Erythroblast (primary cell): ENCODE measurements at regions not wholly inside any gene's neighbourhood (a gene's known extent, or its start where the extent isn't known, plus 50 kb on each side); places are given as distances from the start of the nearest gene placed in this dataset.
A peak's percentile ranks its signal among the peaks of the same experiment; 100 is the strongest.

Source experiments
- DNase-seq, 2 experiments: peaks; one replicate each; lab custom pipeline; 2025; lab: John Stamatoyannopoulos, UW
- GATA1 ChIP-seq: IDR thresholded peaks from 2 replicates; pipeline ENCODE4 v1.6.1; 2011; ENCODE audit warnings: low read depth, mild to moderate bottlenecking, control low read depth, low read length, moderate library complexity
- POLR2A ChIP-seq: IDR thresholded peaks from 2 replicates; pipeline ENCODE4 v1.6.1; 2011; ENCODE audit warnings: mild to moderate bottlenecking, low read length

GRCh38 chr18:57864615-57865121 lies 61.6 kb upstream of the ATP8B1 start:
- DNase-seq: no peak
- TF ChIP-seq POLR2A (no peak), GATA1 (no peak)

DNA sequence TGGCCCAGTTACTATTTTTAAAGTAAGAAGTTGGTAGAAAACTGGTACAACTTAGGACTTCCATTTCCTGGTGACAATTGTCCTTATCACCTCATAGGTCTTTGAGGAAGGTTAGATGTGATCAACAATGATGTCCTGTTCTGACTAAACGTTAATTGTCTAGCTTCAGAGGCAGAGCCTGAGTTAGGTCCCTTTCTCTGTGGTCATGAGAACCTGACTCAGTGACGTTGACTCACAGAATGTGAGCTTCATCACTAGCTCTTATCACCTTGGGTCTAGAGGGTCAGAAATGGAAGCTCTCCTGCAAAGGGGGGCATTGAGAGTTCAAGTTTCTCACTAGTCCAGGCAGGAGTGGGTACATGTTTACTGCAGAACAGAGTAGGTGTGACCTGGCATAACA lies 60.6 kb upstream of the ATP8B1 start:
- TF ChIP-seq POLR2A (no peak), GATA1 (no peak)
- DNase-seq: peak in 1 of 2 experiments; percentile 45

DNA sequence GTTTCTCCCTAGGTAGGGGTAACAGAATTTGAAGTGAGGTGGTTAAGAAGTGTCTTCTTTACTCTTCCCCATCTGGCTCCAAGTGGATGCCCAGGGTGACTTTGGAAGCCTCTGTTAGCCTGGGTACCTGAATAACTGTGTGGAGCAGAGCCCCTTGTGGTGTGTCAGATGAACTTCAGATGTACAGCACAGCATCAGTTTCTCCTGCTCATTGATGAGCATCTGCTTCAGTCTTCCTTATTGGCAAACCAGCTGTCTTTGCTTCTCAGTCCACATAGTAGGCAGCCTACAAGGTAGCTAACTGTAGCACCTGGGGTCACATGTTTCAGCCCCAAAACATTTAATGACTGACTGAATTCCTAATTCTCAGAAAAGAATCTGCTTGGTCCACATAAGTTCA lies 56.2 kb upstream of the ATP8B1 start:
- TF ChIP-seq POLR2A (no peak), GATA1 (no peak)
- DNase-seq: peak; percentile 58 to 72

DNA sequence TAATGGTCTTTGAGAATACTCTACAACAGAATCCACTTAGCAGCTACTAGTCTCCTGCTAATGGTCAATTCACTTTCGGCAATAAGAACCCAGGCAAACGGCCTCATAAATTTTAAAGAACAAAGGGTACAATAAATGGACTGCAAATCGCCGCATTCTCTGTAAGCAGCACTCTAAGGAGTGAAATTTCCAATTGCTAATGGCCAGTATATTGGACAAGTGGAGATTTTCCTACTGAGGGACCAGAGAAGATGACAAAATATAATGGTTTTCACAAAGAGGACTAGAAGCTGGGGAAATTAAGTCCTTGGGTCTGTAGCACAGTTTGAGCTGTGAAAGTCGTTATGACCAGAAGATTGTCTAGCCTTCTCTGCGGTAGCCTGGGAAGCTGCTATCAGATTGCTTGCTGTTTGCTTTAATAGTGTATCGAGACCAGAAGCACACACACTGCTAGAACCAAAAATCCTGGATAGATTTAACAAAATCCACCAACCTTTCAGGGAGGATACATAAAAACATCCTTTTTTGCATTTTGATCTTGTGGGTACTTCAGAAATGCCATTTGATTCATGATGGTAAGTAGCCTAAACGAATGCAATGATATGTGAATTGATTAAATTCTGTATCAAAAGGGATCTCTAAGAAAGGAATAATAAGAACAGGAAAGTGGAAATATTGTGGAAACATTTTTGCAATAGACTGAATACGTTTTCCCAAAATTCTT lies 53.6 kb upstream of the ATP8B1 start:
- TF ChIP-seq GATA1 (no peak), POLR2A (no peak)
- DNase-seq: no peak

GRCh38 chr18:57856128-57856527 lies 53.0 kb upstream of the ATP8B1 start:
- no peak for TF ChIP-seq POLR2A
- TF ChIP-seq GATA1: no peak
- DNase-seq: no peak

- TF ChIP-seq GATA1 (no peak), POLR2A (no peak)
- no peak for DNase-seq
Measured at GRCh38 chr18:57855551-57855950, 52.4 kb upstream of the ATP8B1 start.

DNA sequence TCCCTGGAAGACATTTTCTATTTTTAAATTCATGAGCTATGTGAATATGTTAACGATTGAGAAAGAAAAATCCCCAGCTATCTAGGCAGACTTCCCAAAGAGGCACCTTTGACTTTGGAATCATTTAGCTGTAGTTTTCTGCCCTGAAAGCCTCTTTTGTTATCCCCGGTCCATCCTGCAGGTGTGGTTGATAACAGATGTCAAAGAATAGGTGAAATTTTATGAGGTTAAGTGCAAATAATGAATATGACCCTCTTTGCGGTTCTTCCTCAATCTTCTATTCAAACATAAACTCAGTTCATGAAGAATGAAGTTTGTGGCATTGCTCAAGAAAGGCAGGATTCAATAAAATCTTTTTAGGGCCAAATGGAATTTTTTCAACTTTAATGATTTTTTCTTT lies 51.6 kb upstream of the ATP8B1 start:
- TF ChIP-seq GATA1 (no peak), POLR2A (no peak)
- no peak for DNase-seq

GRCh38 chr18:57853864-57854263 lies 50.7 kb upstream of the ATP8B1 start:
- DNase-seq: no peak
- TF ChIP-seq GATA1: no peak
- no peak for TF ChIP-seq POLR2A

DNA sequence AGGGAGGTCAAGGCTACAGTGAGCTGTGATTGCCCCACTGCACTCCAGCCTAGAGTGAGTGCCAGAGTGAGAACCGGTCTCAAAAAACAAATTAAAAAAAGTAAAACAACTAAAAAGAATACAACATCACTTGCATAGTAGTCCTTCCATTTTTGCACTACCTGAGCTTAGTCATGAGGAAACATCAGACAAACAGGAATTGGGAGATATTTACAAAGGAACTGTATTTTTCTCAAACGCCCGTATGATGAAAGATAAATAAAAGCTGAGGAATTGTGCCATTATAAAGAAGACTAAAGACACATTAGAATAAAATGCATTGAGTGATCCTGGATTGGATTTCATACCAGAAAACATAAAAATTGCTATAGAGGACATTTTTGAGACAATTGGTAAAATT lies 50.0 kb upstream of the ATP8B1 start:
- DNase-seq: no peak
- TF ChIP-seq POLR2A (no peak), GATA1 (no peak)
